Erythroblast (primary cell): ENCODE measurements at regions not wholly inside any gene's neighbourhood (a gene's known extent, or its start where the extent isn't known, plus 50 kb on each side); places are given as distances from the start of the nearest gene placed in this dataset.

Experiments used
- GATA1 ChIP-seq: IDR thresholded peaks from 2 replicates; pipeline ENCODE4 v1.6.1; 2011; ENCODE audit warnings: low read depth, mild to moderate bottlenecking, control low read depth, low read length, moderate library complexity
- POLR2A ChIP-seq: IDR thresholded peaks from 2 replicates; pipeline ENCODE4 v1.6.1; 2011; ENCODE audit warnings: mild to moderate bottlenecking, low read length

GRCh38 chr4:44070843-44071242 is 377.8 kb downstream of the KCTD8 start:
- no peak for TF ChIP-seq POLR2A
- TF ChIP-seq GATA1, result no peak
